ENCODE measurements at regions not wholly inside any gene's neighbourhood (a gene's known extent, or its start where the extent isn't known, plus 50 kb on each side); places are given as distances from the start of the nearest gene placed in this dataset.

- 63 to 89% (median 78%) methylated on average over 1 of the region's 1 CpG for WGBS, 5 donors
- no peak overlapping the region for H3K27ac ChIP-seq
- peaks cover 0 to 4% (median 0%) of the 10 kb centered on the region in 7 donors for H3K27me3 ChIP-seq (replicated peaks in 1 of 7)
- H3K4me1 ChIP-seq = no peaks in the 10 kb centered on the region
- no peak overlapping the region for H3K4me3 ChIP-seq
- no peak for DNase-seq
- H3K36me3 ChIP-seq = no peaks in the 10 kb centered on the region
- peaks cover 0 to 6% (median 0%) of the 10 kb centered on the region in 8 donors for H3K9me3 ChIP-seq
- intact Hi-C loops (cut with DNase I; ENCODE audit: low total_unique reads) = no loop called here
- TF ChIP-seq POLR2AphosphoS5 (IDR thresholded peaks at IDR 0.05) (no peak), POLR2A (IDR thresholded peaks at IDR 0.05) (no peak)
- TF ChIP-seq, protein P1, sequence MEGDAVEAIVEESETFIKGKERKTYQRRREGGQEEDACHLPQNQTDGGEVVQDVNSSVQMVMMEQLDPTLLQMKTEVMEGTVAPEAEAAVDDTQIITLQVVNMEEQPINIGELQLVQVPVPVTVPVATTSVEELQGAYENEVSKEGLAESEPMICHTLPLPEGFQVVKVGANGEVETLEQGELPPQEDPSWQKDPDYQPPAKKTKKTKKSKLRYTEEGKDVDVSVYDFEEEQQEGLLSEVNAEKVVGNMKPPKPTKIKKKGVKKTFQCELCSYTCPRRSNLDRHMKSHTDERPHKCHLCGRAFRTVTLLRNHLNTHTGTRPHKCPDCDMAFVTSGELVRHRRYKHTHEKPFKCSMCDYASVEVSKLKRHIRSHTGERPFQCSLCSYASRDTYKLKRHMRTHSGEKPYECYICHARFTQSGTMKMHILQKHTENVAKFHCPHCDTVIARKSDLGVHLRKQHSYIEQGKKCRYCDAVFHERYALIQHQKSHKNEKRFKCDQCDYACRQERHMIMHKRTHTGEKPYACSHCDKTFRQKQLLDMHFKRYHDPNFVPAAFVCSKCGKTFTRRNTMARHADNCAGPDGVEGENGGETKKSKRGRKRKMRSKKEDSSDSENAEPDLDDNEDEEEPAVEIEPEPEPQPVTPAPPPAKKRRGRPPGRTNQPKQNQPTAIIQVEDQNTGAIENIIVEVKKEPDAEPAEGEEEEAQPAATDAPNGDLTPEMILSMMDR (IDR thresholded peaks at IDR 0.05 in 8 of 11, conservative IDR thresholded peaks at IDR 0.05 in 3 of 11) = no peak
These were observed 186.2 kb downstream of the DRD1 start for GRCh38 chr5:175257847-175258194.

GRCh38 chr5:175257128-175257846, 186.7 kb downstream of the DRD1 start:
- TF ChIP-seq, protein P1 (IDR thresholded peaks at IDR 0.05 in 8 of 11, conservative IDR thresholded peaks at IDR 0.05 in 3 of 11) = no peak
- TF ChIP-seq POLR2AphosphoS5 (IDR thresholded peaks at IDR 0.05) (no peak), POLR2A (IDR thresholded peaks at IDR 0.05) (no peak)
- Histone ChIP-seq H3K9me3 (peaks cover 0 to under 1% (median 0%) of the 10 kb centered on the region in 8 donors), H3K36me3 (no peaks in the 10 kb centered on the region), H3K4me1 (no peaks in the 10 kb centered on the region), H3K27me3 (replicated peaks in 1 of 7) (peaks cover 0 to 4% (median 0%) of the 10 kb centered on the region in 7 donors), H3K27ac (no peak overlapping the region), H3K4me3 (no peak overlapping the region)
- 53 to 71% (median 63%) methylated on average over 4 of the region's 4 CpGs for WGBS, 5 donors
- no peak for DNase-seq
- intact Hi-C loops (cut with DNase I; ENCODE audit: low total_unique reads) = no loop called here

DNA sequence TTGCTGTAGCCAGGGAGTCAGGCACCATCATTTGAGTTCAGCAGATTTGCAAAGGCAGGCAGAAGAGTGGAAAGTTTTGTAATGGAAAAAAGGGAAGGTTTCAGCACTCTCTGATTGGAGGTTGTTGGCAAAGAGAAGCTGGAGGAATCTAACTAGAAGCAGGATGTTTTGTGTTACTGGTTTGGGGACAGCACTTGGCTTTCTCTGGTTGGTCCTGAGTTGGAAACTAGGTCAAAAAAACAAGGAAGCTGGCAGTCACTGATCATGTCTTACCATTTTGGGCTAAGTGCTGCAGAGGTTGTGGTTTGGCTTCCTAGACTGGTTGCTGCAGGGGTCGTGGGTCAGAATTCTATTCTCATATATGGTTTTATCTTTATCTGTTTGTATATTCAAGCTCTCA, 189.8 kb downstream of the DRD1 start:
- Histone ChIP-seq H3K27me3 (replicated peaks in 1 of 7) (peaks cover 0 to 4% (median 0%) of the 10 kb centered on the region in 7 donors), H3K27ac (peak overlapping the region in 2 of 8 donors; percentile 36 to 44), H3K36me3 (no peaks in the 10 kb centered on the region), H3K9me3 (no peaks in the 10 kb centered on the region), H3K4me3 (no peak overlapping the region), H3K4me1 (no peaks in the 10 kb centered on the region)
- DNase-seq = no peak
- intact Hi-C loops (cut with DNase I; ENCODE audit: low total_unique reads) = no loop called here
- TF ChIP-seq, protein P1 (IDR thresholded peaks at IDR 0.05 in 8 of 11, conservative IDR thresholded peaks at IDR 0.05 in 3 of 11) = no peak
- no peak for TF ChIP-seq POLR2AphosphoS5 (IDR thresholded peaks at IDR 0.05)
- TF ChIP-seq POLR2A (IDR thresholded peaks at IDR 0.05) = no peak
- WGBS, 5 donors = 8 to 32% (median 13%) methylated on average over 1 of the region's 1 CpG

DNA sequence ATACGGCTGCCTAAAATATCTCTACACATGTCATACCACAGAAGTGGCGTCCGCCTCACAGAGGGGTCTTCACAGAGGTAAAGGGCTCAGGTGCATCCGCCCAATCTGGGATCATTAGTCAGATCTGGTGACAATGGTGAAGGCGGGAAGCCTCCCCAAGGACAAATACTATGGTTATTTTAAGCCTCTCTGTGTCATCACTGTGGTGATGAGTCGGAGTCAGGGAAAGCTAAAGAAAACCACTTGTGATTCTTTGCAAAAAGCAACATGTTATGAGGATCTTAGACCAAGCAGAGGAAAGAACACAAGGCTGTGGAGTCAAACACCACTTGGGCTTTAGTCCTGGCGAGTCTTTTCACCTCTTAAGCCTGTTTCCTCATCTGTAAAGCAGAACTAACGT, 190.4 kb downstream of the DRD1 start:
- no peak for DNase-seq
- no peaks in the 10 kb centered on the region for H3K4me1 ChIP-seq
- peaks cover 0 to 4% (median 0%) of the 10 kb centered on the region in 7 donors for H3K27me3 ChIP-seq (replicated peaks in 1 of 7)
- no peak overlapping the region for H3K4me3 ChIP-seq
- no peaks in the 10 kb centered on the region for H3K36me3 ChIP-seq
- no peaks in the 10 kb centered on the region for H3K9me3 ChIP-seq
- intact Hi-C loops (cut with DNase I; ENCODE audit: low total_unique reads) = no loop called here
- WGBS, 5 donors = 66 to 78% (median 70%) methylated on average over 8 of the region's 8 CpGs
- TF ChIP-seq POLR2A (IDR thresholded peaks at IDR 0.05) (no peak), POLR2AphosphoS5 (IDR thresholded peaks at IDR 0.05) (no peak)
- TF ChIP-seq, protein P1 (IDR thresholded peaks at IDR 0.05 in 8 of 11, conservative IDR thresholded peaks at IDR 0.05 in 3 of 11) = no peak
- H3K27ac ChIP-seq = peak overlapping the region in 2 of 8 donors; percentile 36 to 41

Measured in spleen (tissue), 11 donors.